AG09319 (cell line): ENCODE measurements at regions not wholly inside any gene's neighbourhood (a gene's known extent, or its start where the extent isn't known, plus 50 kb on each side); places are given as distances from the start of the nearest gene placed in this dataset.

Experiments
- DNase-seq: peaks from one replicate; pipeline ENCODE4 v3.0.0-alpha.2; 2010; ENCODE audit warnings: low read depth; ENCODE audit errors: extremely low read depth
- CTCF ChIP-seq: IDR thresholded peaks from 2 replicates; pipeline ENCODE4 v1.5.1; 2011; ENCODE audit warnings: low read depth, mild to moderate bottlenecking, inconsistent platforms, low read length, moderate library complexity

- TF ChIP-seq CTCF = no peak
- DNase-seq = no peak
These were observed 103.6 kb upstream of the PAM start for GRCh38 chr5:102651466-102651865.

GRCh38 chr5:102654559-102655349 is 100.4 kb upstream of the PAM start:
- no peak for DNase-seq
- no peak for TF ChIP-seq CTCF

GRCh38 chr5:102659151-102659550 is 96.0 kb upstream of the PAM start:
- TF ChIP-seq CTCF = no peak
- DNase-seq = no peak

- DNase-seq = no peak
- TF ChIP-seq CTCF = no peak
These were observed 95.0 kb upstream of the PAM start for GRCh38 chr5:102660111-102660510.

- TF ChIP-seq CTCF = no peak
- no peak for DNase-seq
These were observed 91.2 kb upstream of the PAM start for GRCh38 chr5:102663749-102664530.

- TF ChIP-seq CTCF = no peak
- DNase-seq = no peak
These were observed 90.3 kb upstream of the PAM start for GRCh38 chr5:102664616-102665335.
